HG02840 (cell line): ENCODE measurements at regions not wholly inside any gene's neighbourhood (a gene's known extent, or its start where the extent isn't known, plus 50 kb on each side); places are given as distances from the start of the nearest gene placed in this dataset.
"Not testable (repeated sequence)": the region's sequence is repeated elsewhere in the genome, so short reads cannot be mapped to it uniquely, and the experiment has no call there.

Experiments used
- ATAC-seq: cut with Tn5 transposase; IDR thresholded peaks from one replicate; pipeline ENCODE4 v1.9.1; 2021; ENCODE audit warnings: mild to moderate bottlenecking, moderate library complexity, moderate number of reproducible peaks; ENCODE audit not compliant: unreplicated experiment, low FRiP score

GRCh38 chr5:87674235-87674634, 261.5 kb upstream of the CCNH start:
- ATAC-seq: no peak

- no peak for ATAC-seq
Measured at GRCh38 chr5:87671146-87671545, 258.4 kb upstream of the CCNH start.

- no peak for ATAC-seq
Measured at GRCh38 chr5:87665166-87665565, 252.4 kb upstream of the CCNH start.

GRCh38 chr5:87661784-87662566, 249.2 kb upstream of the CCNH start:
- ATAC-seq: no peak

- no peak for ATAC-seq
Measured at GRCh38 chr5:87653242-87653641, 240.5 kb upstream of the CCNH start.

GRCh38 chr5:87650284-87650683, 237.6 kb upstream of the CCNH start:
- no peak for ATAC-seq

GRCh38 chr5:87649455-87649854, 236.7 kb upstream of the CCNH start:
- ATAC-seq: no peak

GRCh38 chr5:87645224-87645623, 232.5 kb upstream of the CCNH start:
- ATAC-seq: no peak

GRCh38 chr5:87640902-87641301, 228.2 kb upstream of the CCNH start:
- ATAC-seq: no peak

GRCh38 chr5:87627363-87627762, 214.6 kb upstream of the CCNH start:
- no peak for ATAC-seq

- ATAC-seq: no peak
Measured at GRCh38 chr5:87608385-87608784, 195.7 kb upstream of the CCNH start.

GRCh38 chr5:87605663-87606062, 192.9 kb upstream of the CCNH start:
- ATAC-seq: no peak

GRCh38 chr5:87599778-87600177, 187.0 kb upstream of the CCNH start:
- no peak for ATAC-seq

GRCh38 chr5:87598460-87598859, 185.7 kb upstream of the CCNH start:
- ATAC-seq: no peak

- no peak for ATAC-seq
Measured at GRCh38 chr5:87594566-87594965, 181.8 kb upstream of the CCNH start.

GRCh38 chr5:87589587-87589986, 176.9 kb upstream of the CCNH start:
- no peak for ATAC-seq

- no peak for ATAC-seq
Measured at GRCh38 chr5:87588316-87588715, 175.6 kb upstream of the CCNH start.

GRCh38 chr5:87583704-87584103, 171.0 kb upstream of the CCNH start:
- not testable (repeated sequence) for ATAC-seq

GRCh38 chr5:87582149-87582548, 169.4 kb upstream of the CCNH start:
- ATAC-seq: no peak

GRCh38 chr5:87581661-87582060, 168.9 kb upstream of the CCNH start:
- no peak for ATAC-seq

GRCh38 chr5:87579678-87580077, 166.9 kb upstream of the CCNH start:
- ATAC-seq: no peak

- no peak for ATAC-seq
Measured at GRCh38 chr5:87576867-87577266, 164.1 kb upstream of the CCNH start.

- ATAC-seq: not testable (repeated sequence)
Measured at GRCh38 chr5:87576306-87576705, 163.6 kb upstream of the CCNH start.
